HG02798 (cell line): ENCODE measurements at regions not wholly inside any gene's neighbourhood (a gene's known extent, or its start where the extent isn't known, plus 50 kb on each side); places are given as distances from the start of the nearest gene placed in this dataset.
"Not testable (repeated sequence)": the region's sequence is repeated elsewhere in the genome, so short reads cannot be mapped to it uniquely, and the experiment has no call there.

ENCODE experiments used
- ATAC-seq: cut with Tn5 transposase; IDR thresholded peaks from one replicate; pipeline ENCODE4 v1.9.1; 2021; ENCODE audit warnings: mild to moderate bottlenecking; ENCODE audit not compliant: unreplicated experiment, poor library complexity

- no peak for ATAC-seq
These were observed 77.0 kb downstream of the METRNL start for GRCh38 chr17:83156408-83156807.

- no peak for ATAC-seq
These were observed 80.0 kb downstream of the METRNL start for GRCh38 chr17:83159204-83160049.

DNA sequence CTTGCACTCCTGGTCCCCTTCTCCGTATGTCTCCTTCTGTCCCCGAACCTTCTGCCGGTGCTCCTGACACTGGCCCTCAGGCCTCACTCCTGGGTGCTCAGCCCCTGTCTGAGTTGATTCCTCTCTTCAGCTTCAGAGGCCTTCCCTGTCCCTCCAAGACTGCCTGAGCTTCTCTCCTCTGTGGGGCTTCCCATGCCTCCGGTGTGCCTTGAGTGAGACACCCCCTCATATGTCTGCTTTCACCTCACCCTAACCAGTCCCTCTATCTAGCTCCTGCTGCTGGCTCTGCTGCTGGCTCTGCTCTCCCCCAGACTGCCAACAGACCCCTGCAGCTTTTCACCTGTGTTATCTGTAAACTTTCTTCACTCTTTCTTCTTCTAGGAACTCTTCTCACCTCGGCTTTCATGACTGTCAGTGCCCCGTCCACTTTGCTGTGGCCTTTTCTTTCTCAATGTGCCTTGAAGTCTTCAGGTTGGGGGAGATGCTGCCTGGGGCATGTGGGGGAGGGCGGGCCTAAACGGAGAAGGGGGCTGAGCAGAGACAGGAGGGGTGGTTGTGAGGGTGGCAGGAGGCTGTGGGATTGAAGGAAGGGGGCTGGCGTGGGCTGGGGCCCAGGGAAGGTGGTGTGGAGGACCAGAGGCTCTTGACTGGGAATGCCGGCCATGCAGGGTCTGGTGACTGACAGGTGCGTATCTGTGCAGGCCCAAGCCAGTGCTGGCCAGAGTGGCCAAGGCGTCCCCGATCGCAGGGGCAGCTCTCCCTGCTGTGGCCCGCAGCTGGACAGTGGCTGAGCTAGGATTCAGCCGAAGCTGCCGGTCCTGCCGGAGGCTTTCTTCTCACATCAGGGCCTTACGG, 81.3 kb downstream of the METRNL start:
- ATAC-seq, result no peak

DNA sequence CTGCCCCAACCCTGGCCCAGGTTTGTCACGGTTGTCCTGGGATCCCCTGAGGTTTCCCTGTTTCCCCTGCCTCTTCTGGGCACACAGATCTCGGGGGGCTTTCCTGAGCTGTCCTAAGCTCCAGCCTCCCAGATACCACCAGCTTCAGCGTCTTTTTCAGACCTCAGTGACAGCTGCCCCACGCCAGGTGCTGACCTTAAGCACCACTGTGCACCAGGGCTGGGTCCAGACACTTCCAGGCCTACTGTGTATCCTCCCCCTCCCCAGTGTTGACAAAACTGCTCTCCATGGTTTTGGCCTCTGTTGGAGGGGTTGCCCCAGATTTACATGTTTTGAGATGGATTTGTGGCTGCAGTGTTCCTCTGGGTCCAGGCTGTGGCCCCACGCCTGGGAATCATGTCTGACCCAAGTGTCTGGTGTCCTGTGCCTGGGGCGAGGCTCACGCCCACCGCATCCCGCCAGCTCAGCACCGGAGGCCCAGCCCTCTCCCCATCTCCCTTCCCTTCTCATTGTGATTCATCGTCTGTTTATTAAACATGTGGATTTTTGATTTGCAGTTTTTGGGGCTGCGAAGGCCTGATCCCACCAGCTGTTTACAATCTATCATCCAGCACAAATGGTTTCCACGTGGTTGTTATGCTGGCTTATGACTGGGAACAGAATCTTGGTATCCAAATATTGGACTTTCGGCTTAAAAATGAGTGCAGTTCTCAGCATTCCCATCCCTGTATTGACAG, 82.1 kb downstream of the METRNL start:
- no peak for ATAC-seq

DNA sequence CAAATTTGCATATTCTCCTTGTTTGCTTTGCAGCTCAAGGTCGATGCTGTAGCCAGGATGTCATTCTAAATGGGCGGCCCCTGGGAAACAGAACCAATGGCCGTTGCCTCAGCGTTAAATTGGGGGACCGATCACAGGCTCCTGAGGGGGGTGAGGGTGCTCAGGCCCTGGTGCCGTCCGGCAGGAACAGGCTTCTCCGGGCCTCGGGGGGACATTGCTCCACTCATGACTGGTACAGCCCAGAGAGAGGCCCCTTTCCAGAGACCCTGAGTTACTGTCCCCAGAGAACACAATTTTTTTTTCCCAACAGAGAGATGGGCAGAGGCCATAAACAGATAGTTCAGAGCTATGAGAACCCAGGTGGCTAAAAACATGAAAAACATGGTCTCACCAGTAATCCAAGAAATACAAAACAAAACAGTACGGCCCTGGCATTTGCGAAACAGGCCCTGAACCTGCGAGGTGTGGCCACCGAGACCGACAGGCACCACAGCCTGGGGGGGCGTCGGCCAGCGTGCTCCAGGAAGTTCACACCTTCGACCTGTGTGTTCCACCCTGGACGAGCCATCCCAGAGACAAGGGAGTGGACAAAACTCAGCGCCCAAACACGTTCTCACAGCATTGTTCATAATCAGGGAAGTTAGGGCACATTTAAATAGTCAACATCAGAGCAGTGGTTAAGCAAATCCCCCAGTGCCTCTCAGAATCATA, 82.8 kb downstream of the METRNL start:
- ATAC-seq, result no peak

DNA sequence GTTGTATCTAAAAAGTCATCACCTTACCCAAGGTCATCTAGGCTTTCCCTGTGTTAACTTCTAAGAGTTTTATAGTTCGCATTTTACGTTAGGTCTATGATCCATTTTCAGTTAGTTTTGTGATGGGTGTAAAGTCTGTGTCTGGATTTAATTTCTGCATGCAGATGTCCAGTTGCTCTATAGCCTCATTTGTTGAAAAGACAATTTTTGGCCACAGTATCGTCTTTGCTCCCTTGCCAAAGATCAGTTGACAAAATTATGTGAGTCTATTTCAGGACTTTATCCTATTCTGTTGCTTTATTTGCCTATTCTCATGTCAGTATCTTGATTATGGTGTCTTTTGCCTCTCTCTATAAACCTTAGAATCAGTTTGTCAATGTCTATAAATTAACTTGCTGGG, 85.1 kb downstream of the METRNL start:
- no peak for ATAC-seq

GRCh38 chr17:83170571-83171260, 91.3 kb downstream of the METRNL start:
- ATAC-seq, result no peak

GRCh38 chr17:83171661-83172060, 92.3 kb downstream of the METRNL start:
- no peak for ATAC-seq

GRCh38 chr17:83172099-83172498, 92.7 kb downstream of the METRNL start:
- ATAC-seq, result not testable (repeated sequence)

GRCh38 chr17:83172646-83173045, 93.2 kb downstream of the METRNL start:
- not testable (repeated sequence) for ATAC-seq

DNA sequence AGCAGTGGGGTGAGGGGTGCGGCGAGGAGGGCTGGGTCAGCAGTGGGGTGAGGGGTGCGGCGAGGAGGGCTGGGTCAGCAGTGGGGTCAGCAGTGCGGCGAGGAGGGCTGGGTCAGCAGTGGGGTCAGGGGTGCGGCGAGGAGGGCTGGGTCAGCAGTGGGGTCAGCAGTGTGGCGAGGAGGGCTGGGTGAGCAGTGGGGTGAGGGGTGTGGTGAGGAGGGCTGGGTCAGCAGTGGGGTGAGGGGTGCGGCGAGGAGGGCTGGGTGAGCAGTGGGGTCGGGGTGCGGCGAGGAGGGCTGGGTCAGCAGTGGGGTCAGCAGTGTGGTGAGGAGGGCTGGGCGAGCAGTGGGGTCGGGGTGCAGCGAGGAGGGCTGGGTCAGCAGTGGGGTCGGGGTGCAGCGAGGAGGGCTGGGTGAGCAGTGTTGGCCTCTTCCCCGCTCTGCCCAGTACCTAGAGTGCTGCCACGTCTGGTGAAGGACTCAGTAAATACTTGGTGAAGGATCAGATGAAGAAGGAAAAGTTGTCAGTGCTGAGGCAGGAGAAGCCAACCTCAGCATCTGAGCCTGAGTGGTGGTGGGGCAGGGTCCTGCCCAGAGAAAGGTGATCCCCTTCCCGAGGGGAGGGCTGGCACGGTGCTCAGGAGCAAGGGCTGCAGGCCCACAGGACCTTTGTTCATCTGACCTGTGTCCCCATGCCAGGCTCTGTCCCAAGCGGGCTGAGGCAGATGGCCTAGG, 93.9 kb downstream of the METRNL start:
- ATAC-seq, result not testable (repeated sequence)

- ATAC-seq, result no peak
These were observed 94.5 kb downstream of the METRNL start for GRCh38 chr17:83173914-83174361.

DNA sequence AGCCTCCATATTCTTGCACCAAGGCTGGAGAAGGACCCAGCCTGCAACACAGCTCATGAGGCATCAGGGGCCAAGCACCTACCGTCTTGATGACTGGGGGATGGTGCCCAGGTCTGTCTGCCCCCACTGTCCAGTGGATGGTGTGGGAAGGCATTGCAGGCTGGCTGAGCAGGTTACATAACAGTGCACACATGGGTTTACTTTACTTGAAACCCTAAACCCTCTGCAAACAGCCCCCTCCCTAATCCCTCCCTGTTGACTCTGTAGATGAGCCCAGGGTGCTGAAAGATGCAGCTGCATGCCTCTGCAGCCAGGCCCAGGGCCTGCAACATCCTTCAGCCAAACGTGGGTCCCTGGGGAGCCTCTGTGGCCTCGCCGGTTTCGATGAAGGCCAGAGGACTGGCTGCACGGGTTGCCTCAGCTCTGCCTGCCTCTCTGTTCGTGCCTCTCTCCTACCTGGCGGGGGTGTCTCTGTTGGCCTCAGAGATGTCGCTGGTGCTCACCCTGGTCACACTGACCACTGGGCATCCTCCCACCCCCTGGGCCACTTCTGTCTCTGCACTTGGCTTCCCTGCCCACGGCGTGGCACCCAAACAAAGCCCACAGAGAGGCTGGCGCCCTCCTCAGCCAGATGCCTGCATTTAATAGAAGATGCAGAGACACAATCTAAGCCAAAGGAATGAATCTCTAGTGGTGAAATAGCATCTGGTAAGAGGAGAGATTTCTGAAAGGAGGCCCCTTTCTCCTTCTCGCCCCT, 95.1 kb downstream of the METRNL start:
- ATAC-seq, result peak; percentile 70

DNA sequence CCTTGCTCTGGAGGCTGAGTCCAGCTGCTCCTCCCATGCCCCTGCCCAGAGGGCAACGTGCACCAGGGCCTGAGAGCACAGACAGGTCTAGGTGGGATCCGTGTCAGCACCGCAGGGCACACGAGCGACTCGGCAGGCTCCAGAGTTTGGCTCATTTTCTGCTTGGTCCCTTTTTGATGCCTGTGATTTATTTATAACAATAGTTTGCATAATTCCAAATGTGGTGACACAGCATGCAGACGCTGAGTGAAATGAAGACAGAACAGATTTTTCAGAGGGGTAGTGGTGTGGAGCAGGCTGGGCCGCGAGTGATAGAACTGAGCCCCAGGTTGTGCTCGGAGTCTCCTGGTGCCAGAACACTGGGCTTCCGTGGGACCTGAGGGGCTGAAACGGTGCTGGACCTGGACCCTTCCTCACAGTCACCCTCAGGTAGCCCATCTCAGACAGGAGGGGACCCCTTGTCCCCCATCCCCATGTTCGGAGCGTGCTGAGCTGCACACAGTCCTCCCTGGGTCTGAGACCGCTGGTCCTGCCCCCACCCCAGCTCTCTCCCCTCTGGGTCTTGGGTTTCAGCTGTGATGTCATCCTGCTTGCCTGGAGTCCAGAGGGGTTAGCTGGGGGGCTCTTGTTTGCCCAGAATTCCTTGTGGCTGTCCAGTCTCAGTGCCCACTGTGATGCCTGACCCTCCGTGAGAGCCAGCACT, 95.9 kb downstream of the METRNL start:
- ATAC-seq, result no peak

DNA sequence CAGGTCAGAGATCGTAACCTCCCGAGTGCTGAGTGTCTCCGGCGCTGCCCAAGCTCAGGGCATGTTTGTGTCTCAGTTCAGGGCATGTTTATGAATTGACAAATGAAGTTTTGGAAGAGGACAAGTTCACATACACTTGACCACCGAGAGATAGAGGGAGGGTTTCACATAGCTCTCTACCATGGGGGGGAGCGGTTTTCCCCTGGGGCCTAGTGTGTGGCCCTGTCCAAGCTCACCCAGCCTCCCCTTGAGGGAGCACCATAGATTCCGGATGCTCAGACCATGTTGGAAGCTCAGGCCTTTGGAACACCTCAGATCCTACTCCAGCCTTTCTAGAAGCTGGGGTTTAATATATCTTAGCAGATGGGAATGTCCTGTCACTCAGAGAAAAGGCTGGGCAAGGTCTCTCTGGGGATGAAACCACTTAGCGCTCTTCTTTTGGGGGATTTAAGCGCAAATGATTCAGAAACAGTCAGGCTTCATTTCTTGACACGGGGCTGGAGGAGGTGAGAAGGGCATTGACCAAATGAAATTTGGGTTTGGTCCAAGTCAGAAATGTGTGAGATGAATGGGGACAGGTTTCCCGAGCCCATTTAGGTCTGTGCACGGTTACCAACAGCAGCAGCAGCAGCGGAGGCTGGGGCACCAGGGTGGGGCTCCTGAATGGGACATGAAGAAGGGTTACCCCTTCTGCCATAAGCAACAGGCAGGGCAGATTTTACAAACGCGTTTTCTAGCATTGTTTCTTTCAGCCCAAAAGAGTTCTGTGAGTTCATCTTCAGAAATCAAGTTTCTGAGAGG, 96.6 kb downstream of the METRNL start:
- ATAC-seq, result no peak
